Liver (tissue), 3 donors: ENCODE measurements at regions not wholly inside any gene's neighbourhood (a gene's known extent, or its start where the extent isn't known, plus 50 kb on each side); places are given as distances from the start of the nearest gene placed in this dataset.

ENCODE experiments used
- ATF3 ChIP-seq: IDR thresholded peaks from 2 replicates; pipeline ENCODE4 v1.6.1; 2016; ENCODE audit warnings: antibody characterized with exemption
- EGR1 ChIP-seq, 2 donors: IDR thresholded peaks; 2 replicates each; pipeline ENCODE4 v1.6.1; 2016 to 2018; ENCODE audit warnings: antibody characterized with exemption in 2 of 2, low read depth in 2 of 2
- GABPA ChIP-seq, 2 donors: IDR thresholded peaks in 1 of 2; conservative IDR thresholded peaks in 1 of 2; 2 replicates each; pipeline ENCODE4 v1.6.1; 2016; ENCODE audit warnings: antibody characterized with exemption in 2 of 2, mild to moderate bottlenecking in 1 of 2, moderate library complexity in 1 of 2
- MAX ChIP-seq: IDR thresholded peaks from 2 replicates; pipeline ENCODE4 v1.6.1; 2016; ENCODE audit warnings: antibody characterized with exemption
- RAD21 ChIP-seq, 2 donors: IDR thresholded peaks; 2 replicates each; pipeline ENCODE4 v1.6.1; 2016; ENCODE audit warnings: antibody characterized with exemption in 2 of 2, mild to moderate bottlenecking in 2 of 2
- YY1 ChIP-seq: IDR thresholded peaks from 2 replicates; pipeline ENCODE4 v1.6.1; 2016; ENCODE audit warnings: antibody characterized with exemption, mild to moderate bottlenecking
- ZBTB33 ChIP-seq: IDR thresholded peaks from 2 replicates; pipeline ENCODE4 v1.6.1; 2016; ENCODE audit warnings: antibody characterized with exemption
- TF ChIP-seq, protein P1 (sequence below): fragments of 150-350 bp; IDR thresholded peaks from 2 replicates; pipeline ENCODE4 v1.5.1; 2017; ENCODE audit warnings: improper control_type of control experiment, low read depth, low read length; ENCODE audit not compliant: missing input control
- TF ChIP-seq, protein P2 (sequence below): IDR thresholded peaks from 2 replicates; pipeline ENCODE4 v1.6.1; 2016; ENCODE audit warnings: antibody characterized with exemption, mild to moderate bottlenecking
- donor health status: healthy.
- donor health status: healthy.

GRCh38 chr3:43861635-43862034, 170.9 kb downstream of the ABHD5 start:
- no peak for TF ChIP-seq EGR1 (IDR thresholded peaks at IDR 0.05; ENCODE audit: low read depth in 2 of 2)
- TF ChIP-seq, protein P1, sequence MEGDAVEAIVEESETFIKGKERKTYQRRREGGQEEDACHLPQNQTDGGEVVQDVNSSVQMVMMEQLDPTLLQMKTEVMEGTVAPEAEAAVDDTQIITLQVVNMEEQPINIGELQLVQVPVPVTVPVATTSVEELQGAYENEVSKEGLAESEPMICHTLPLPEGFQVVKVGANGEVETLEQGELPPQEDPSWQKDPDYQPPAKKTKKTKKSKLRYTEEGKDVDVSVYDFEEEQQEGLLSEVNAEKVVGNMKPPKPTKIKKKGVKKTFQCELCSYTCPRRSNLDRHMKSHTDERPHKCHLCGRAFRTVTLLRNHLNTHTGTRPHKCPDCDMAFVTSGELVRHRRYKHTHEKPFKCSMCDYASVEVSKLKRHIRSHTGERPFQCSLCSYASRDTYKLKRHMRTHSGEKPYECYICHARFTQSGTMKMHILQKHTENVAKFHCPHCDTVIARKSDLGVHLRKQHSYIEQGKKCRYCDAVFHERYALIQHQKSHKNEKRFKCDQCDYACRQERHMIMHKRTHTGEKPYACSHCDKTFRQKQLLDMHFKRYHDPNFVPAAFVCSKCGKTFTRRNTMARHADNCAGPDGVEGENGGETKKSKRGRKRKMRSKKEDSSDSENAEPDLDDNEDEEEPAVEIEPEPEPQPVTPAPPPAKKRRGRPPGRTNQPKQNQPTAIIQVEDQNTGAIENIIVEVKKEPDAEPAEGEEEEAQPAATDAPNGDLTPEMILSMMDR = no peak
- TF ChIP-seq MAX = no peak
- TF ChIP-seq ZBTB33 = no peak
- TF ChIP-seq, protein P2, sequence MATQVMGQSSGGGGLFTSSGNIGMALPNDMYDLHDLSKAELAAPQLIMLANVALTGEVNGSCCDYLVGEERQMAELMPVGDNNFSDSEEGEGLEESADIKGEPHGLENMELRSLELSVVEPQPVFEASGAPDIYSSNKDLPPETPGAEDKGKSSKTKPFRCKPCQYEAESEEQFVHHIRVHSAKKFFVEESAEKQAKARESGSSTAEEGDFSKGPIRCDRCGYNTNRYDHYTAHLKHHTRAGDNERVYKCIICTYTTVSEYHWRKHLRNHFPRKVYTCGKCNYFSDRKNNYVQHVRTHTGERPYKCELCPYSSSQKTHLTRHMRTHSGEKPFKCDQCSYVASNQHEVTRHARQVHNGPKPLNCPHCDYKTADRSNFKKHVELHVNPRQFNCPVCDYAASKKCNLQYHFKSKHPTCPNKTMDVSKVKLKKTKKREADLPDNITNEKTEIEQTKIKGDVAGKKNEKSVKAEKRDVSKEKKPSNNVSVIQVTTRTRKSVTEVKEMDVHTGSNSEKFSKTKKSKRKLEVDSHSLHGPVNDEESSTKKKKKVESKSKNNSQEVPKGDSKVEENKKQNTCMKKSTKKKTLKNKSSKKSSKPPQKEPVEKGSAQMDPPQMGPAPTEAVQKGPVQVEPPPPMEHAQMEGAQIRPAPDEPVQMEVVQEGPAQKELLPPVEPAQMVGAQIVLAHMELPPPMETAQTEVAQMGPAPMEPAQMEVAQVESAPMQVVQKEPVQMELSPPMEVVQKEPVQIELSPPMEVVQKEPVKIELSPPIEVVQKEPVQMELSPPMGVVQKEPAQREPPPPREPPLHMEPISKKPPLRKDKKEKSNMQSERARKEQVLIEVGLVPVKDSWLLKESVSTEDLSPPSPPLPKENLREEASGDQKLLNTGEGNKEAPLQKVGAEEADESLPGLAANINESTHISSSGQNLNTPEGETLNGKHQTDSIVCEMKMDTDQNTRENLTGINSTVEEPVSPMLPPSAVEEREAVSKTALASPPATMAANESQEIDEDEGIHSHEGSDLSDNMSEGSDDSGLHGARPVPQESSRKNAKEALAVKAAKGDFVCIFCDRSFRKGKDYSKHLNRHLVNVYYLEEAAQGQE = no peak
- TF ChIP-seq YY1 = no peak
- TF ChIP-seq GABPA (IDR thresholded peaks at IDR 0.05 in 1 of 2, conservative IDR thresholded peaks at IDR 0.05 in 1 of 2) = no peak
- TF ChIP-seq RAD21 (IDR thresholded peaks at IDR 0.05) = no peak
- no peak for TF ChIP-seq ATF3
